HG02970 (cell line): ENCODE measurements at regions not wholly inside any gene's neighbourhood (a gene's known extent, or its start where the extent isn't known, plus 50 kb on each side); places are given as distances from the start of the nearest gene placed in this dataset.
"Not testable (repeated sequence)": the region's sequence is repeated elsewhere in the genome, so short reads cannot be mapped to it uniquely, and the experiment has no call there.

Source experiments
- ATAC-seq: cut with Tn5 transposase; IDR thresholded peaks from one replicate; pipeline ENCODE4 v1.9.1; 2021; ENCODE audit warnings: mild to moderate bottlenecking, moderate library complexity, moderate number of reproducible peaks; ENCODE audit not compliant: unreplicated experiment, low FRiP score

GRCh38 chr7:68394131-68394530 is 1204.1 kb upstream of the AUTS2 start:
- ATAC-seq, result no peak

- no peak for ATAC-seq
Observed at GRCh38 chr7:68399991-68400590, 1198.2 kb upstream of the AUTS2 start.

GRCh38 chr7:68400783-68401182 is 1197.5 kb upstream of the AUTS2 start:
- no peak for ATAC-seq

GRCh38 chr7:68401313-68401712 is 1197.0 kb upstream of the AUTS2 start:
- no peak for ATAC-seq

- no peak for ATAC-seq
Observed at GRCh38 chr7:68406480-68406879, 1191.8 kb upstream of the AUTS2 start.

- no peak for ATAC-seq
Observed at GRCh38 chr7:68407460-68407859, 1190.8 kb upstream of the AUTS2 start.

- no peak for ATAC-seq
Observed at GRCh38 chr7:68408873-68409272, 1189.4 kb upstream of the AUTS2 start.

- ATAC-seq, result no peak
Observed at GRCh38 chr7:68409851-68410250, 1188.4 kb upstream of the AUTS2 start.

GRCh38 chr7:68410693-68411092 is 1187.6 kb upstream of the AUTS2 start:
- not testable (repeated sequence) for ATAC-seq

GRCh38 chr7:68411742-68412141 is 1186.5 kb upstream of the AUTS2 start:
- no peak for ATAC-seq

GRCh38 chr7:68414631-68415425 is 1183.4 kb upstream of the AUTS2 start:
- no peak for ATAC-seq

- no peak for ATAC-seq
Observed at GRCh38 chr7:68417002-68417401, 1181.3 kb upstream of the AUTS2 start.

GRCh38 chr7:68417659-68418058 is 1180.6 kb upstream of the AUTS2 start:
- no peak for ATAC-seq

GRCh38 chr7:68420342-68421192 is 1177.7 kb upstream of the AUTS2 start:
- ATAC-seq, result no peak

- no peak for ATAC-seq
Observed at GRCh38 chr7:68421712-68422111, 1176.6 kb upstream of the AUTS2 start.

- ATAC-seq, result no peak
Observed at GRCh38 chr7:68422281-68422680, 1176.0 kb upstream of the AUTS2 start.

- ATAC-seq, result no peak
Observed at GRCh38 chr7:68423356-68423755, 1174.9 kb upstream of the AUTS2 start.

- ATAC-seq, result no peak
Observed at GRCh38 chr7:68424658-68425297, 1173.5 kb upstream of the AUTS2 start.

GRCh38 chr7:68425377-68425776 is 1172.9 kb upstream of the AUTS2 start:
- ATAC-seq, result no peak

- no peak for ATAC-seq
Observed at GRCh38 chr7:68429411-68430117, 1168.7 kb upstream of the AUTS2 start.
